Ovary (tissue), 3 donors: ENCODE measurements at regions not wholly inside any gene's neighbourhood (a gene's known extent, or its start where the extent isn't known, plus 50 kb on each side); places are given as distances from the start of the nearest gene placed in this dataset.

Experiments
- EP300 ChIP-seq: sonication (generic); formaldehyde crosslinking; IDR thresholded peaks from one replicate; pipeline ENCODE4 v1.6.1; 2017; ENCODE audit warnings: antibody characterized with exemption
- POLR2A ChIP-seq: fragments of 450-650 bp; IDR thresholded peaks from one replicate; pipeline ENCODE4 v1.6.1; 2017; ENCODE audit warnings: antibody characterized with exemption, mild to moderate bottlenecking, moderate library complexity
- TF ChIP-seq, protein P1 (sequence below), 3 donors: fragments of 450-650 bp in 2 of 3; fragments of 200-600 bp in 1 of 3; IDR thresholded peaks; one replicate each; pipeline versions ENCODE4 v1.5.1 to v1.8.0; 2016 to 2022; ENCODE audit warnings: antibody characterized with exemption in 3 of 3, mild to moderate bottlenecking in 1 of 3
- donor health status: DM: no; HTN: no; CAD: no.

DNA sequence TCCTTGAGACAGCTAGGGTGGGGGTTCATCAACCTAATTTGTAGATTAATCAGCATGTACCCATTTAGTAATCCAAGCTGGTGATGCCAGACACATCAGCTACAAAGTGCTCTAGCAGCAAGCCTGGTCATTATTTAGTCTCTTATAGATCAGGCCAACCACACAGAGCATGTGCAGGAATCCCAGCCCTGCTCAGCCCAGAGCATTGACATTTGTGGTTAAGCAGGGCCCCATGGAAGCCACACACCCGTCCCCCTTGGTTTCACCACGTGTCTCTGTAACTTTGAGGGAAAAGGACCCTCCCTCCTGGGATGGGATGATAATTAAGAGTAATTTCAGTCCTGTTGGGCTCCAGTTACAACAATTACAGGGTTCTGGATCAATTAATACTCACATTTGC lies 268.8 kb upstream of the RPL38 start:
- TF ChIP-seq EP300 (no peak), POLR2A (no peak)
- TF ChIP-seq, protein P1, sequence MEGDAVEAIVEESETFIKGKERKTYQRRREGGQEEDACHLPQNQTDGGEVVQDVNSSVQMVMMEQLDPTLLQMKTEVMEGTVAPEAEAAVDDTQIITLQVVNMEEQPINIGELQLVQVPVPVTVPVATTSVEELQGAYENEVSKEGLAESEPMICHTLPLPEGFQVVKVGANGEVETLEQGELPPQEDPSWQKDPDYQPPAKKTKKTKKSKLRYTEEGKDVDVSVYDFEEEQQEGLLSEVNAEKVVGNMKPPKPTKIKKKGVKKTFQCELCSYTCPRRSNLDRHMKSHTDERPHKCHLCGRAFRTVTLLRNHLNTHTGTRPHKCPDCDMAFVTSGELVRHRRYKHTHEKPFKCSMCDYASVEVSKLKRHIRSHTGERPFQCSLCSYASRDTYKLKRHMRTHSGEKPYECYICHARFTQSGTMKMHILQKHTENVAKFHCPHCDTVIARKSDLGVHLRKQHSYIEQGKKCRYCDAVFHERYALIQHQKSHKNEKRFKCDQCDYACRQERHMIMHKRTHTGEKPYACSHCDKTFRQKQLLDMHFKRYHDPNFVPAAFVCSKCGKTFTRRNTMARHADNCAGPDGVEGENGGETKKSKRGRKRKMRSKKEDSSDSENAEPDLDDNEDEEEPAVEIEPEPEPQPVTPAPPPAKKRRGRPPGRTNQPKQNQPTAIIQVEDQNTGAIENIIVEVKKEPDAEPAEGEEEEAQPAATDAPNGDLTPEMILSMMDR (IDR thresholded peaks at IDR 0.05): no peak
